ENCODE measurements at regions not wholly inside any gene's neighbourhood (a gene's known extent, or its start where the extent isn't known, plus 50 kb on each side); places are given as distances from the start of the nearest gene placed in this dataset.

- DNase-seq (ENCODE audit: low read depth, low spot score) (no peak), ATAC-seq (no peak)
- CTCF ChIA-PET: no interaction called here
- intact Hi-C loops (cut with micrococcal nuclease; ENCODE audit: unreplicated experiment): no loop called here
- H3K4me1 ChIP-seq (ENCODE audit: control insufficient read depth, insufficient read depth, low read length): no peaks in the 10 kb centered on the region
- H3K27ac ChIP-seq (ENCODE audit: low read length): no peak overlapping the region
- in situ Hi-C loops (cut with HindIII; ENCODE audit: low pct_unique_long_range_greater_than_20kb, low sequenced_read_pairs): no loop called here
- H3K4me3 ChIP-seq (ENCODE audit: low read depth in 2 of 2, low read length in 2 of 2): no peak overlapping the region
- H3K36me3 ChIP-seq (ENCODE audit: control insufficient read depth, insufficient read depth, low read length): no peaks in the 10 kb centered on the region
- no peaks in the 10 kb centered on the region for H3K9me3 ChIP-seq (ENCODE audit: control insufficient read depth, insufficient read depth, low read depth, low read length)
- TF ChIP-seq CTCF (IDR thresholded peaks at IDR 0.05) (no peak), TCF7L2 (IDR thresholded peaks at IDR 0.05; ENCODE audit: low read depth, low read length) (no peak), POLR2AphosphoS5 (IDR thresholded peaks at IDR 0.05; ENCODE audit: low read depth, low read length) (no peak), SIN3A (IDR thresholded peaks at IDR 0.05; ENCODE audit: borderline replicate concordance, insufficient read depth, low read depth, low read length) (no peak), REST (IDR thresholded peaks at IDR 0.05; ENCODE audit: insufficient read depth in 1 of 2, low read depth in 2 of 2, low read length in 1 of 2) (no peak)
- no TSS peak for BruUV-seq (replicated peaks)
- no peaks in the 10 kb centered on the region for H3K27me3 ChIP-seq (ENCODE audit: control insufficient read depth, insufficient read depth, low read length)
- POLR2A ChIA-PET: no interaction called here
These were observed 434.7 kb downstream of the BCKDHB start for GRCh38 chr6:80541181-80541580.

GRCh38 chr6:80540700-80541099 lies 434.2 kb downstream of the BCKDHB start:
- no peak for TF ChIP-seq REST (IDR thresholded peaks at IDR 0.05; ENCODE audit: insufficient read depth in 1 of 2, low read depth in 2 of 2, low read length in 1 of 2)
- no peak for ATAC-seq
- ChIA-PET POLR2A (no interaction called here), CTCF (no interaction called here)
- no peaks in the 10 kb centered on the region for H3K9me3 ChIP-seq (ENCODE audit: control insufficient read depth, insufficient read depth, low read depth, low read length)
- H3K27ac ChIP-seq (ENCODE audit: low read length): no peak overlapping the region
- H3K4me1 ChIP-seq (ENCODE audit: control insufficient read depth, insufficient read depth, low read length): no peaks in the 10 kb centered on the region
- H3K27me3 ChIP-seq (ENCODE audit: control insufficient read depth, insufficient read depth, low read length): no peaks in the 10 kb centered on the region
- DNase-seq (ENCODE audit: low read depth, low spot score): no peak
- intact Hi-C loops (cut with micrococcal nuclease; ENCODE audit: unreplicated experiment): no loop called here
- in situ Hi-C loops (cut with HindIII; ENCODE audit: low pct_unique_long_range_greater_than_20kb, low sequenced_read_pairs): no loop called here
- no peaks in the 10 kb centered on the region for H3K36me3 ChIP-seq (ENCODE audit: control insufficient read depth, insufficient read depth, low read length)
- no peak overlapping the region for H3K4me3 ChIP-seq (ENCODE audit: low read depth in 2 of 2, low read length in 2 of 2)
- BruUV-seq (replicated peaks): no TSS peak
